ENCODE measurements at regions not wholly inside any gene's neighbourhood (a gene's known extent, or its start where the extent isn't known, plus 50 kb on each side); places are given as distances from the start of the nearest gene placed in this dataset.

DNA sequence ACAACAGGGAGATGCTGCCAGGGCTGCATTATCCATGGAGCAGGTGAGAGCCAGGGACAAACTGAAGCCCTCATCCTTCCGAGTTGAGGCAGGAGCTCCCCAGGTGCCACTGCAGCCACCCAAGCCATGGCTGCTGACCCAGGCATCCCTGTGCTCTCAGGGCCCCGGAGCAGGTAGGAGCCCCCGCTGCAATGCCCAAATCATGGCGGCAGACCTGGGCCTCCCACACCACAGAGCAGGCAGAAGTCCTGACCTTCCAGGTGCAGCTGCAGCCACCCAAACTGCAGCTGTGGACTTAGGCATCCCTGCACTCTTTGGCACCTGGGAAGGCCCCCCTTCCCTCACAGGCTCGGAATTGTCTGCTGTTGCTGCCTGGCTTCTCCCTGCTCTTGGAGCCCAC is 443.6 kb downstream of the ARAP2 start:
- DNase-seq = no peak
- no peak overlapping the region for H3K27ac ChIP-seq
- no peak overlapping the region for H3K4me3 ChIP-seq
- no peaks in the 10 kb centered on the region for H3K4me1 ChIP-seq
- TF ChIP-seq POLR2A (IDR thresholded peaks at IDR 0.05) = no peak
- TF ChIP-seq, protein P1, sequence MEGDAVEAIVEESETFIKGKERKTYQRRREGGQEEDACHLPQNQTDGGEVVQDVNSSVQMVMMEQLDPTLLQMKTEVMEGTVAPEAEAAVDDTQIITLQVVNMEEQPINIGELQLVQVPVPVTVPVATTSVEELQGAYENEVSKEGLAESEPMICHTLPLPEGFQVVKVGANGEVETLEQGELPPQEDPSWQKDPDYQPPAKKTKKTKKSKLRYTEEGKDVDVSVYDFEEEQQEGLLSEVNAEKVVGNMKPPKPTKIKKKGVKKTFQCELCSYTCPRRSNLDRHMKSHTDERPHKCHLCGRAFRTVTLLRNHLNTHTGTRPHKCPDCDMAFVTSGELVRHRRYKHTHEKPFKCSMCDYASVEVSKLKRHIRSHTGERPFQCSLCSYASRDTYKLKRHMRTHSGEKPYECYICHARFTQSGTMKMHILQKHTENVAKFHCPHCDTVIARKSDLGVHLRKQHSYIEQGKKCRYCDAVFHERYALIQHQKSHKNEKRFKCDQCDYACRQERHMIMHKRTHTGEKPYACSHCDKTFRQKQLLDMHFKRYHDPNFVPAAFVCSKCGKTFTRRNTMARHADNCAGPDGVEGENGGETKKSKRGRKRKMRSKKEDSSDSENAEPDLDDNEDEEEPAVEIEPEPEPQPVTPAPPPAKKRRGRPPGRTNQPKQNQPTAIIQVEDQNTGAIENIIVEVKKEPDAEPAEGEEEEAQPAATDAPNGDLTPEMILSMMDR (IDR thresholded peaks at IDR 0.05) = no peak
- H3K27me3 ChIP-seq = no peaks in the 10 kb centered on the region
- WGBS, 2 donors = 83% methylated on average over 5 of the region's 5 CpGs; no CpG with 5 or more reads in 1 of the 2 donors
- intact Hi-C loops (cut with DNase I; ENCODE audit: low total_unique reads) = no loop called here
- no peaks in the 10 kb centered on the region for H3K36me3 ChIP-seq (ENCODE audit: low read depth, missing control alignments)
- H3K9me3 ChIP-seq = no peaks in the 10 kb centered on the region

DNA sequence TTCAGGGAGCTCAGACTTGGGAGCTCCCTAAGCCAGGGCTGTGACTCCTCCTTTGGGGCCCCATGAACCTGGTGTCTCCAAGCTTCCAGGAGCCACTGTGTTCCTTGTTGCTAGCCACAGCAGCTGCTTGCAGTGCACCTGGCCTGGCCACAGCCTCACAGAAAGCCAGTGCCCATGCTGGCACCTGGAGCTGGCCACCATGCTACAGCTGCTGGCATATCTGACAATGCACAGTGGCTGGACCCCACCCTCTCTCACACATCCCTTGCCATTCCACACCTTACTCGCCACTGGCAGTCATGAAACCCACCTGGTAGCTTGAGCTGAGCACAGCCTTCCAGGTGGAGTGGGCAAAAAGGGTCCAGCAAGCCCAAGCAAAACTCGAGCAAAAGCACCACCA is 441.7 kb downstream of the ARAP2 start:
- H3K27me3 ChIP-seq = no peaks in the 10 kb centered on the region
- no peaks in the 10 kb centered on the region for H3K9me3 ChIP-seq
- no peak overlapping the region for H3K27ac ChIP-seq
- TF ChIP-seq, protein P1 (IDR thresholded peaks at IDR 0.05) = no peak
- TF ChIP-seq POLR2A (IDR thresholded peaks at IDR 0.05) = no peak
- 88 to 98% methylated on average over 2 of the region's 2 CpGs for WGBS, 2 donors
- intact Hi-C loops (cut with DNase I; ENCODE audit: low total_unique reads) = no loop called here
- no peak for DNase-seq
- no peaks in the 10 kb centered on the region for H3K4me1 ChIP-seq
- H3K4me3 ChIP-seq = no peak overlapping the region
- H3K36me3 ChIP-seq (ENCODE audit: low read depth, missing control alignments) = no peaks in the 10 kb centered on the region

DNA sequence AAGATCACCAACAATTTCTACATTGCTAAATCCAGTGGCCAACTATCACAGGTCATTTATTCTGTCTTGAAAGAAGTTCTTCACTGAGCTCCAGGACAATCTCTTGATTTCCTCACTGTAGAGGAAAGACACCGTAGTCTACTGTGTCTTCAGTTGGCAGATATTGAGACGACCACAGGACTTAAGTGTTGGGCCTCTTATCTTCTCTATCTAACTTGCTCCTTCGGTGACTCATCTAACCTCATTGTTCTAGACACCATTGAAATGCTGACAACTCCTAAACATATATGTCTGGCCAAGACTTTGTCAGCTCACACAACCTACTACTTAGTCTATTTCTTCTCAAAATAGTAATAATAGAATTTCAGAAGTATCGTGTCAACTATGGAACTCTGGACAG is 425.8 kb downstream of the ARAP2 start:
- intact Hi-C loops (cut with DNase I; ENCODE audit: low total_unique reads) = no loop called here
- Histone ChIP-seq H3K9me3 (no peaks in the 10 kb centered on the region), H3K4me1 (no peaks in the 10 kb centered on the region), H3K36me3 (ENCODE audit: low read depth, missing control alignments) (no peaks in the 10 kb centered on the region), H3K27me3 (no peaks in the 10 kb centered on the region), H3K4me3 (no peak overlapping the region), H3K27ac (no peak overlapping the region)
- TF ChIP-seq, protein P1 (IDR thresholded peaks at IDR 0.05) = no peak
- no peak for TF ChIP-seq POLR2A (IDR thresholded peaks at IDR 0.05)
- no peak for DNase-seq
- 90% methylated on average over 4 of the region's 4 CpGs for WGBS, 2 donors

- 67 to 85% methylated on average over 1 of the region's 1 CpG for WGBS, 2 donors
- Histone ChIP-seq H3K27ac (no peak overlapping the region), H3K36me3 (ENCODE audit: low read depth, missing control alignments) (no peaks in the 10 kb centered on the region), H3K4me1 (no peaks in the 10 kb centered on the region), H3K4me3 (no peak overlapping the region), H3K27me3 (no peaks in the 10 kb centered on the region), H3K9me3 (no peaks in the 10 kb centered on the region)
- intact Hi-C loops (cut with DNase I; ENCODE audit: low total_unique reads) = no loop called here
- DNase-seq = no peak
- TF ChIP-seq POLR2A (IDR thresholded peaks at IDR 0.05) = no peak
- TF ChIP-seq, protein P1 (IDR thresholded peaks at IDR 0.05) = no peak
These were observed 424.3 kb downstream of the ARAP2 start for GRCh38 chr4:35820003-35820402.

GRCh38 chr4:35824231-35824630 is 420.1 kb downstream of the ARAP2 start:
- 31 to 35% methylated on average over 8 of the region's 8 CpGs for WGBS, 2 donors
- H3K27ac ChIP-seq = no peak overlapping the region
- H3K4me3 ChIP-seq = no peak overlapping the region
- no peak for TF ChIP-seq POLR2A (IDR thresholded peaks at IDR 0.05)
- TF ChIP-seq, protein P1 (IDR thresholded peaks at IDR 0.05) = no peak
- H3K4me1 ChIP-seq = no peaks in the 10 kb centered on the region
- no peaks in the 10 kb centered on the region for H3K27me3 ChIP-seq
- no peaks in the 10 kb centered on the region for H3K9me3 ChIP-seq
- H3K36me3 ChIP-seq (ENCODE audit: low read depth, missing control alignments) = no peaks in the 10 kb centered on the region
- intact Hi-C loops (cut with DNase I; ENCODE audit: low total_unique reads) = no loop called here
- DNase-seq = no peak
